GM21825 (cell line): ENCODE measurements at regions not wholly inside any gene's neighbourhood (a gene's known extent, or its start where the extent isn't known, plus 50 kb on each side); places are given as distances from the start of the nearest gene placed in this dataset.

Experiments used
- ATAC-seq: cut with Tn5 transposase; IDR thresholded peaks from one replicate; pipeline ENCODE4 v1.9.1; 2021; ENCODE audit warnings: mild to moderate bottlenecking, moderate library complexity; ENCODE audit not compliant: unreplicated experiment

DNA sequence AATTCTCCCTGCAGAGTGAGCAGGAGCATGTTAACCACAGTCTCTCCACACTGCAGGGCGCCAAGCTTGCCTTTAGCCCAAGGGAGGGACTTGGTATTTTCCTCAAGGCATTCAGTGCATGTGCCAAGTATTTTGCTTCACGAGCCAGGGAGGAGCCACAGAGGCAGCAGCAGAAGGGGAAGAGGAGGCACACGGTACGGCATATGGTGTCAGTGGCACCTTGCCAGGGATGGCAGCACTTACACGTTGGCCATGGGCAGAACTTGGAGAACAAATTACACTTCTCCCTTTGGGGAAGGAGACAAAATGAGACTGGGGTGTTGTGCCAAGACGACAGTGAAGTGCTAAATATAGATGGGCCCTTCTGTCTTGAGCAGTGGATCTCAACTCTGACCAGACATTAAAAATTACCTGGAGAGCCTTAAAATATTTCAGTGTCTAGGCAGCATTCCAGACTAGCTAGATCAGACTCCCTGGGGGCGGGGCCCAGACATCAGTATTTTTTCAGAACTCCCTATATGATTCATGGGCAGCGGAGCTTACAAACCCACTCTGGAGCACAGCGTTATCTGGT is 155.8 kb downstream of the DRD1 start:
- ATAC-seq = no peak

DNA sequence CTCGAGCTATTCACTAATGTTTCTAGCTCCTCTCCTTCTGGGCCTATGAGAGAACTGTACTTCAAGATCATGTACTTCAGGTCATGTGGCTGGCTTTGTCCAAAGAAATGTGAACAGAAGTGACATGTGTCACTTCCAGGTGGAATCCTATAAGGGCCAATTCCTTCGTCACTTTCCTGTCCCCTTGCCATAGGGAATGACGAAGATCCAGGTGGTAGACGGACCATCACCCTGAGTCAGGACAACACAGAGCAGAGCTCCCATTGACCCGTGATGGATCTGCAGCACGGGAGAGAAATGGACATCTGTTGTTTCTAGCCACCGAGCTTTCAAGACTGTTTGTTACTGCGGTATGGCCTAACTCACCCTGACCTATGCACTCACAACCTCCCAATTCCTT is 157.0 kb downstream of the DRD1 start:
- no peak for ATAC-seq

DNA sequence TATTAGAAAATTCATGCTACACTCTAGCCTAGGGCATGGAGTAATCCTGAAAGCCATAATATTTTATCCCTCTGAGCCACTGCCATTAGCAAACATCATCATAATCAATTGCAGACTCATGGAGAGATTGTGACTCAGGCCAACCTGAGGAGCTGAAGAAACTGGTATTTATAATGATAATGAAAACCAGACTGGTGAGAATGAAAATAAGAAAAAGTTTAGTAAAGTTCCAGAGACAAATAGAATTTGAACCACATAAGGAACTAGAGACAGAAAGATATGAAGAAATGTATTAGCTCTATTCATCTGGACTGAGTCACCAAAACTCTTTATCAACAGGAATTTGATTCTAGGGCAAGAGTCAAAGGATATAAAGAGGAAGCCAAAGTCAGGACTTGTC is 158.7 kb downstream of the DRD1 start:
- ATAC-seq = no peak

DNA sequence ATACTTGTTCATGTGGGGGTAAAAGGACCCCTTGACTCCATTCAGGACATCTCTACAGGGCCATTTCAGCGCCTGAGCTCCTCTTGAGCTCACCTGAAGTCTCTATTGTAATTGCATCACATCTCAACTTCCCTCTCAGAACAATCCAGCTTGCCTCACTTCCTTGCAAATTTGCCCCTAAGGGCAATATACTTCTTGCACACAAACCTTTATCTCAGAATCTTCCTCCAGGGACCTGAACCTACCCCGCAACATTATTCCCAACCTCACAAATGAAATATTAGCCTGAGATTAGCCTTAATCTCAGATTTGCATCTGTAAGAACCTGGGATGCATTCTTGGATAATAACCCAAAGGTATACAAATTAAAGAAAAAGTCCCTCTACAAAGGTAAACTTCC is 159.2 kb downstream of the DRD1 start:
- no peak for ATAC-seq

DNA sequence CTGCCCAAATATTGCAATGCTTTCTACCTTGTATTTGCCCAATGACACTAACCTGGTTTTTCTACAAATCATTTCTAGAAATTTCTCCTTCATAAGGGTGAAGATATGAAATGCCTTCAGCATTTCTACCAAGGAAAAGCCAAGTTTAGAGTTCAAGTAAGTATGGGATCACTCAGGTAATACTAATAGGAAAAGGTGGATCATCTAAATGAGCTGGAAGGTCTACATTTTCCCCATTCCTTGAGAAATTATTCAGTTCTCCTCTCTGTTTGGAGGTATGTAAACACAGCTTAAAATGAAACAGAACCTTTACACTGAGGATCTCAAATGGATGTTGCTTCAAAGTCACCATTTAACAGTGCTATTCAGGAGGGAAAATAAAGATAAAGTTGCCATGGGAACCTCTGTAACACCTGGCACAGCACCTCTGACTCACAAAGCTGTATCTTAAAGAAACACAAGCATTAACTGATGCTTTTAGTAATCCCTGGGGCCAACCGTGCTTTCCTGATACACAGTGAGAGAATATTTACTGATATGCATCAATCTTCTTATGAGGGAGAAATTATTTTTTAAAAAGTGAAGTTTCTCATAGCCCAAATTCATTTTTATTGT is 161.3 kb downstream of the DRD1 start:
- no peak for ATAC-seq

DNA sequence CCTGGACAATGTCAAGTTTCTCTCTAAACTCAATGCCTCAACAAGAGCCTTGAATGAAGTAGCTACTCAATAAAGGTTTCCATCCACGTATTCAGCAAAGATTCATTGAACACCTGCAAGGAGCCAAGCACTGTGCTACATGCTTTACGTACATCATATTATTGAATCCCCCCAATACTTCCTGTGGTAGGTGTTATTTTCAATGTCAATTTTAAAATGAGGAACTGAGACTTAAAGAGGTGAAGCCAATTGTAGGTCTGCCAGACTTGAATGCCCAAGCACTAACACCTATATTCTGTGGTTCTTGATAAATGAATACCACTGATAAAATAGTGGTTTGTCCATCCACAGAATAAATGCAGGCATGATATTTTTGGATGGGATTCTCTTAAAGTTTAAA is 162.3 kb downstream of the DRD1 start:
- ATAC-seq = no peak

DNA sequence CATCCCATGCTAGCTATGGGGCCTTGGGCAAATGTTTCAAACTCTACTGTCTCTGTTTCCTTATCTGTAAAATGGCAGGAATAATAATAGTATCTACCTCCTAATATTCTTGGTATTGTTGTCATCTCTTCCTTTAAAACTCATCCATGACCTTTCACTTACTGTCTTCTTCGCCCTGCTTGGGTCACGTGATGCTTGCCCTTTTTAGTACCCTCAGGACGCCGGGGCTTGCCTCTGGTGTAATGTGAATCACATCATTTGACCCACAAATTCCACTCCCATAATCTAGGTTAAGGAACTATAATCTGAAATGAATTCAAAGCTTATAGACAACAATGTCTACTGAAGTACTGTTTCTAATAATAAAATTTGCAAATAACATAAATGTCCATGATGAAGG is 162.7 kb downstream of the DRD1 start:
- ATAC-seq = no peak

DNA sequence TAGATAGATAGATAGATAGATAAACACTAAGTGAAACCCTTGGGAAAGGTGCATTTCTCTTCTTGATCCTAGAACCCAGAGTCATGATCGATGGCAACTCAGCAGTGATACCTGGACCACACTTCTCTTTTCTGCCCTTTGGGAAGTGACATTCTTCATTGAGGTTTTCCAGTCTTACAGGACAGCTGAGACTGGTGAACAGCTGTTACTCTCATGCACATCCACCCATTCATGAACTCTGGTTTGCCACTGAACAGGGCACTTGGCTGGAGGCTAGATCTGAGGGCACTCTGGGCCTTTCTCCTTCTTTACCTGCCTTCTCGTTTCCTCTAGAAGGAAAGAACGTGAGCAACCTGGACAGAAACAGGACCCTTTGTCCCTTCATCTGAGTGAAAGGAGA is 164.5 kb downstream of the DRD1 start:
- no peak for ATAC-seq

DNA sequence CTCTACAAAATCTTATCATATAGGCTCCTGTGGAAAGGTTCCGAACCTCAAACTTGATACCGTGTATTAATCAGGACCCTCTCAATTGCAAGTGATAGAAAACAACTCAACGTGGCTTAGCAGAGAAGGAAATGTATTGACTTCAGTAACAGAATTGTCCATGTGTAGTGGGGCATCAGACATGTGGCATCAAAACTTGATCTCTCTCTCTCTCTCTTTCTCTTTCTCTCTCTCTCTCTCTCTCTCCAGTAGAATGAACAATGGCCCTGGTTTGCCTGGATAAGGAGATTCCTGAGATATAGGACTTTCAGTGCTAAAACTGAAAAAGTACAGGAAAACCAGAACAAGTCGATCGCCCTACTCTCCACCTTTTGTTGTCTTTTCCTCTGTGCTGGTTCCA is 168.2 kb downstream of the DRD1 start:
- no peak for ATAC-seq

DNA sequence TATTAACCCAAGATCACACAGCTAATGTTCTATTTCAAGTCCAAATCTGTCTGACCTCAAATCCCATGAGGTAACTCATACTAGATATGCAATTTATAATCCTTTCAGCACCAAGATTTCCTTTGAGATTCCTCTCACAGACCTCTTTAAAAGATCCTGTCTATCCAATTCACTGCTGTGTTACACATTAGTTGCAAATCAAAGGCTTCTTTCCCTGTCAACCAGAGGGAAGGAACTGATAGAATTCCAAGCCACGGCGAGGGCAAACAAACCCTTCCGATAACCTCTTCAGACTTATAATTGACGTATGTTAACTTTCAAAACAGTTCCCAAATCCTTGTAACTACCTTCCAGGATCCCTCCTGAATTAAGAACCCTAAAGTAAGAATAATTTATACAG is 168.9 kb downstream of the DRD1 start:
- no peak for ATAC-seq

DNA sequence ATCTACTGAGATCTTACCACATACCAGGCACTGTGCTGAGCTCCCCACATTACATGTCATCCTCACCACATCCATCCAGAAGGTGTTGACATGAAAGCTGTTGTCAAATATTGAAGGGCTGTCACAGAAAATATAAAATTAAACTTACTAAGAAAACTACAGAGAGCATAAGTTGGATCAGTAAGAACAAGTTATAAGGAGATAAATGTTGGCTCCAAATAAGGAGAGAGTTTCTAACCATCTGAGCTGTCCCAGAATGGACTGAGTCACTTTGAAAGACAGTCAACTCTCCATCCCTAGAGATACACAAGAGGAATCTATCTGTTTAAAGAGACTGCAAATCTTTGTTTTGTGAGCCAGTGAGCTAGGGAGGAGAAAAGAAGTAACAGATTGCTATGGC is 169.8 kb downstream of the DRD1 start:
- no peak for ATAC-seq

DNA sequence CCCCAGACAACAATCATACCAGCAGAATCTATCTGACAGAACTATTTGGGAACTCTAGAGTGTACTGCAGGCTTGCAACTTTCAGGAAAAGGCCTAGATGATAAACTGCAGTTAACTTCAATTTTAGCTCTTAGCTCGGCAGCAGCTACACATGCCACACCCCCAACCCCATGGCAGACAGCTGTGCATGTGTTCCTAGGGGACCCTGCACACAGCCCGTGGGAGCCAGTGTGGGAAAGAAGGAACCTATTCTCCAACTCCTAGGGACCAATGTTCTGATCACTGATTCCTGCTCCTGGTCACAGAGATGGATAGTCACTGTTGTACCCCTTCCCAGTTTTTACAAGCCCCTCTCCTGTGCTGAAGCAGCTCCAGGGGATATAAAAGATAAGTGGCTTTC is 179.6 kb downstream of the DRD1 start:
- no peak for ATAC-seq

DNA sequence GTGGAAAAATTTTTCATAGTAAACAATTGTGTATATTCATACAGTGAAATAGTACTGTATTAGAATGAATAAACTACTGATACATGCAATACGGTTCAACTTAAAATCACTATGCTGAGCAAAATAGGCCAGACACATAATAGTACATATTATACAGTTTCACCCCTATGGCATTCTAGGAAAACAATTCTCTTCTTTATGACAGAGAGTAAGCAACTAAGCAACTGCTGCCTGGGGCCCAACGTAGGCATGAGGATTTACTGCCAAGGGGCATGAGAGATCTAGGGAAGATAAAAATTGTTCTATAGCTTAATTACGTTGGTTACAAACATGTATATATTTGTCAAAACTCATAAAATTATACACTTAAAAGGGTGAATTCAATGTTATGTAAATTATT is 180.2 kb downstream of the DRD1 start:
- ATAC-seq = no peak

DNA sequence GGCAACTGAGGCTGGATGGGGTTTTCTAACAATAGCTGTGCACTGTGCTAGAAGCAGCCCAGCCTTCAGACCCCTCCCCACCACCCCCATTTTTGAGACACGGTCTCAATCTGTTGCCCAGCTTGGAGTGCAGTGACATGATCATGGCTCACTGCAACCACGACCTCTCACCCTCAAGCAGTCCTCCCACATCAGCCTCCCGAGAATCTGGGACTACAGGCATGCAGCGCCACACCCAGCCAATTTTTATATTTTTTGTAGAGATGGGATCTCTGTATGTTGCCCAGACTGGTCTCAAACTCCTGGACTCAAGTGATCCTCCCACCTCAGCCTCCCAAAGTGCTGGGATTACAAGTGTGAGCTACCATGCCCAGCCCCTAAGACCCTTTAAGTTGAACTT is 182.5 kb downstream of the DRD1 start:
- ATAC-seq = no peak

DNA sequence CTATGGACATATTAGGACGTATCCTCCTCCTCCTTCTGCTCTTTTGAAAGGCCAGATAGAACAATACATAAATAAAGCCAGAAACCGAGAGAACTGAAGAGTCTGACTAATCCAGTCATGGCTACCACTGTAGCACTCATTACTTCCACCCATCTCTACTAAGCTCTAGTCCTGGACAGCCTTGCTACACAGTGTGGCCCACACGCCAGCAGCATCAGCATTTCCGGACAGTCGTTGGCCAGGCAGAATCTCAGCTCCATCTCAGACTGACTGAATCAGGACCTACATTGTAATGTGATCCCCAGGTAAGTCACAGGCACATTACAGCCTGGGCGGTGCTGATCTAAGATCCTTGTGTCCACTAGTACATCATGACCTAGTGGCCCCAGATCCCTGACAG is 182.9 kb downstream of the DRD1 start:
- no peak for ATAC-seq

DNA sequence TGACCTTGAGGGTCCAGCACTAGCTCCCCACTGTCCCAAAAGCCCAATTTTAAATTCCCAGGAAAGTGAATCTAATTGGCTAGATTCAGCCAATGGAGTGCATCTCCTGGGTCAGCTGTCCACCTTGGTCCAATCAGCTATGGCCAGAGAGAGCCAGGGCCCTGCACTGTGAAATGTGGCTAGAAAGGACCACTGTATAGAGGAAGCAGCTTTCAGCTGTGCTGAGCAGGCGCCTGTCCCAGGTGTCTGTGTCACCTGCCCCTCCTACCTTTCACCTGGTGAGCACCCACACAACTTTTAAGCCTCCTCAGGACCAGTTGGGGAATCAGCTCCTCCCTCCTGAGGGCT is 186.2 kb downstream of the DRD1 start:
- ATAC-seq = no peak

DNA sequence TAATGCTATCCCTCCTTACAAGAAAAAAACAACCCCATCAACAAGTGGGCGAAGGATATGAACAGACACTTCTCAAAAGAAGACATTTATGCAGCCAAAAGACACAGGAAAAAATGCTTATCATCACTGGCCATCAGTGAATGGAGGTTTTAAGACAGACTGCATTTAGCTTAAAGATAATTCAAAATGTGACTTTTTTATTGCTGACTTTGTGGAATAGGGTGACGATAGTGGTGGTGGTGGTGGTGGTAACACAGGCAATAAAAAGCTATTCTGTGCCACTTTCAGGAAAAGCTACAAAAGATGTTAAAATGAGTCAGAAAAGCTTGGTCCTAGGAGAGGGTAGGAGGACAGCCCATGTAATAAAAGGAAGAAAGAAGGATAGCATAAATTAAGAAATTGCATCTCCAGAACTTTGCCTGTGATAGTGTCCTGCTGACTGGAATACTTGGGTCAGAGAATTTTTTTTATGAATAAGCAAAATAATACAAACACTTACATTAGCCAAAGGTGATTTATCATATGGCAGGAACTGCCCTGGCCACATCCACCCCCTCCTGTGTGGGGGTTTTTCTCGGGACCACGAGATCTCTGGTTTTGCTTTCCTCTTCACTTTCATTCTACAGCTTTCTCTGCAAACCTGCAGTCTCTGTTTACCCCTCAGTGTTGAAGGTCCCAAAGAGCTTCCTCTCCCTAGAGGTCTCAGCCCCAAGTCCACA is 186.7 kb downstream of the DRD1 start:
- ATAC-seq = no peak

DNA sequence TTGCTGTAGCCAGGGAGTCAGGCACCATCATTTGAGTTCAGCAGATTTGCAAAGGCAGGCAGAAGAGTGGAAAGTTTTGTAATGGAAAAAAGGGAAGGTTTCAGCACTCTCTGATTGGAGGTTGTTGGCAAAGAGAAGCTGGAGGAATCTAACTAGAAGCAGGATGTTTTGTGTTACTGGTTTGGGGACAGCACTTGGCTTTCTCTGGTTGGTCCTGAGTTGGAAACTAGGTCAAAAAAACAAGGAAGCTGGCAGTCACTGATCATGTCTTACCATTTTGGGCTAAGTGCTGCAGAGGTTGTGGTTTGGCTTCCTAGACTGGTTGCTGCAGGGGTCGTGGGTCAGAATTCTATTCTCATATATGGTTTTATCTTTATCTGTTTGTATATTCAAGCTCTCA is 189.8 kb downstream of the DRD1 start:
- ATAC-seq = no peak

DNA sequence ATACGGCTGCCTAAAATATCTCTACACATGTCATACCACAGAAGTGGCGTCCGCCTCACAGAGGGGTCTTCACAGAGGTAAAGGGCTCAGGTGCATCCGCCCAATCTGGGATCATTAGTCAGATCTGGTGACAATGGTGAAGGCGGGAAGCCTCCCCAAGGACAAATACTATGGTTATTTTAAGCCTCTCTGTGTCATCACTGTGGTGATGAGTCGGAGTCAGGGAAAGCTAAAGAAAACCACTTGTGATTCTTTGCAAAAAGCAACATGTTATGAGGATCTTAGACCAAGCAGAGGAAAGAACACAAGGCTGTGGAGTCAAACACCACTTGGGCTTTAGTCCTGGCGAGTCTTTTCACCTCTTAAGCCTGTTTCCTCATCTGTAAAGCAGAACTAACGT is 190.4 kb downstream of the DRD1 start:
- ATAC-seq = no peak

DNA sequence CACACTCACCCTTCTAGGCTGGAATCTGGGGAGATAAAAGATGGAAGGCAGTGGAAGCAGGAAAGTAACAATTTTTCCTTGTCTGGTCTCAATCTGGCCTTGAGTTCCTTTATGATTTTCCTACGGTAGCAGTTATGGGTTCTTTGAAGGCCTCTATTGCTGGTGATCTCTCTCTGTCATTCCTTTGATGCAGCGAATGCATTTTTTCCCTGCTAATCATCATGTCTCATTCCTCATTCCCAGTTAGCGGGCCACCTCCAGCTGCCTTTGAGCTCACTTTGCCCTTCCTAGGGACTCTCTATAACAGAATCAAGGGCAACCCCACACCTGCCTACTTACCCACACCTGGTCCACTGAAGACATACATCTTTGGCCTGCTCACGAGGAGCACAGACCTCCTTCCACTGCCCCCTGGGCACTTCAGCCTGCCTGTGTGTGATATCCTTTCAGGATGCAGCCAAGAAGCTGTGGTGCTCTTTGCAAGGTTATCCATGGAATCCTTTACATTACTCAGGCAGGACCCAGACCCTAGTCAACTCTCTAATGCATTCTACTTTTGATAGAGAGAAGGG is 191.7 kb downstream of the DRD1 start:
- no peak for ATAC-seq

DNA sequence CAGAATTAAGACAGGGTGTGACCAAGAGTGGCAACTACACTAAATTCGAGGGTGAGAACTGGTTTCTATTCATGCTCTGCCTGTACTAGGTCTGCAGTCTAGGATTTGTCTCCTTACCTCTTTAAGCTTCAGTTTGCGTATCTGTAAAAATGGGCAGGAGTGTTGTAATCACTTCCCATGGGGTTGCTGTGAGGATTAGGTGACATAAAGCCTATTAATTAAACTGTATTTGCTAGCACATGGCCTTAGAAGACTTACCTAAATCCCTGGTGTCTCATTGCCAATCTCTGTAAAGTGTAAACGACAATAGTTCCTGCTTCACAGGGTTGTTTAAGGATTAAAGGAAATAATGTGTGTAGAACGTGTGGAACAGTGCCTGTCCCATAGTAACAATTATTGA is 193.6 kb downstream of the DRD1 start:
- ATAC-seq = no peak

DNA sequence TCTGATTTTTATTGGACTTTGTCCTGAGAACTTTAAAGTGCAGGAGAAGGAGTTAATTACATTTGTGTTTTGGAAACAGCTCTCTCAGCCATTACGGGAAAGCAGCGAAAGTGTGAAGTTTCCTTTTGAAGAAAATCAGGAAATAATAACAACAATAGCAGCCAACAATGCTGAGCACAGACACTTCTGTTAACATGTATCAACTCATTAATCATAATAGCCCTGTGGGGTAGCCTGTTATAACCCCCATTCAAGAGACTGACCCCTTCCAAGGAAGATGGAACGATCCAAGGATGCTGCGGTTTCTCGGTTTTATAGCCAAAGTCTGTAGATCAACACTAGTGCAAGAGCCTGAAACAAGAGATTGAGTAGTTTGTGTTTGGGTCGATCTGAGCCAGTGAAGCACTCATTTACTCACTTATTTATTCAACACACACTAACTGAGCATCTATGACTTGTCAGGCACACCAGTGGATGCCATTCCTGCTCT is 195.5 kb downstream of the DRD1 start:
- no peak for ATAC-seq
